GM21737 (cell line): ENCODE measurements at regions not wholly inside any gene's neighbourhood (a gene's known extent, or its start where the extent isn't known, plus 50 kb on each side); places are given as distances from the start of the nearest gene placed in this dataset.

ENCODE experiments used
- ATAC-seq: cut with Tn5 transposase; IDR thresholded peaks from one replicate; pipeline ENCODE4 v1.9.1; 2021; ENCODE audit warnings: mild to moderate bottlenecking, moderate library complexity; ENCODE audit not compliant: unreplicated experiment

GRCh38 chr7:22627136-22627535 lies 99.9 kb upstream of the IL6 start:
- no peak for ATAC-seq

GRCh38 chr7:22625251-22625650 lies 101.7 kb upstream of the IL6 start:
- ATAC-seq: no peak

DNA sequence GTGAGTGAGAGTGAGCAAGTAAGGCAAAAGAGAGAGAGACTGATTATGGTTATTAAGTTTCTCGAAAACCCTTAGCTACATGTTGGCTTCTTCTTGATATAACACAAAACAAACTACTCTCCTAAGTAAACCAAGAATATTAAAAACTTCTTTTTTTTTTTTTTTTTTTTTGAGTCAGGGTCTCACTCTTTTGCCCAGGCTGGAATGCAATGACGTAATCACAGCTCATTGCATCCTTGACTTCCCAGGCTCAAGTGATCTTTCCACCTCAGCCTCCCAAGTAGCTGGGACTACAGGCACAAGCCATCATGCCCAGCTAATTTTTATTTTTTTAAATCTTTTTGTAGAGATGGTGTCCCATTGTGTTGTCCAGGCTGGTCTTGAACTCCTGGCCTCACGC lies 102.2 kb upstream of the IL6 start:
- no peak for ATAC-seq

GRCh38 chr7:22622116-22622785 lies 104.7 kb upstream of the IL6 start:
- ATAC-seq: no peak

GRCh38 chr7:22618528-22618927 lies 108.5 kb upstream of the IL6 start:
- ATAC-seq: no peak

DNA sequence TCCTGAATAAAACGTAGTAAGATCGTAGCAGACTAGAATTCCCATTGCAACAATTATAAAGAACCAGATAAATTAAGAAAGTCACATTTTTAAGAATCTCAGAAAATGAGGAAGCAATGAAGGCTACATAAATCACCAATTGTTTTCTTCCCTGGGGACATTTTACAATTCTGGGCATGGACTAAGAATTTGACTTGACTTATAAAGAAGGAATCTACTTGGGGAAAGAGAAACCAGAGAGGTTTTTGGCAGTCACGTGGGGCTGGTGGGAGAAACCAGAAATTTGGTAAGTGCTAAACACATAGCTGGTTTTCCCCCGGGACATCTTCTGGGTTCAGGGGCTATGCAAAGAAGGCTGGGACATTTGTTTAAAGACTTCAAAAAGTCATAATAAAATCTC lies 109.8 kb upstream of the IL6 start:
- ATAC-seq: no peak

DNA sequence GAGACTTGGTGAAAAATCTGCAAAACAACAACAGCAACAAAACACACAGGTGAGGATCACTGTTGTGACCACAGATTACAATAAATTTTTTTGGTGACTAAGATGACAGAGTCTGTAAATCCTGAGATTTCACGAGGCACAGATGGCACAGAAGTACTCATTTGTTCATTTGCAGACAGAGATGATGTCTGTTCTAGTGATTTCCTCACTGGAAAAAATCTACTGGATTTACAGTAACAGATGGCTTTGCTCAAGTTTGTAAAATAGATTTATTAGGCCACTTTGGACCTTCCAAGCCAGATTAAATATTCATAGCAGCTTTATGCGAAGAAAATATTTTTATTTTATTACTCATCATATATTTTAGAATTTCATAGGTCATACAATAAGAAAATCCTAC lies 113.5 kb upstream of the IL6 start:
- no peak for ATAC-seq

DNA sequence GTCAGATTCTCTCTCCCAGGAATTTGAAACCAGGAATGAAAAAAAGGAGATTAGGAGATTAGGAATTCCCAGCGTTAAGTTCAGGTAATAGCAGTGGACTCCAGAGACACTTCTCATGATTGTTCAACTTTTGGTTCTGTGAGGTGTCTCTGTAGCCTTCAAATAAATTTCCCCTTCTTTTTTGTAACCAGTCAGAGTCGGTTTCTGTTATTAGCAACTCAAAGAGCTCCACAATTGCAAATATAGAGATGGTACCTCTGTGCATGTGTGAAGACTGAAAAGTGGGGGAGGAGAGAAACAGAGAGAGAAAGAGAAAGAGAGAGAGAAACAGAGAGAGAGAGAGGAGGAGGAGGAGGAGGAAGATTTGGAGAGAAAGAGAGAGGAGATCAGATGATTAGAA lies 112.8 kb upstream of the STEAP1B start:
- no peak for ATAC-seq

GRCh38 chr7:22611758-22612079 lies 111.7 kb upstream of the STEAP1B start:
- ATAC-seq: no peak

- no peak for ATAC-seq
These were observed 111.2 kb upstream of the STEAP1B start for GRCh38 chr7:22610951-22611757.

- ATAC-seq: no peak
These were observed 110.3 kb upstream of the STEAP1B start for GRCh38 chr7:22610263-22610662.

DNA sequence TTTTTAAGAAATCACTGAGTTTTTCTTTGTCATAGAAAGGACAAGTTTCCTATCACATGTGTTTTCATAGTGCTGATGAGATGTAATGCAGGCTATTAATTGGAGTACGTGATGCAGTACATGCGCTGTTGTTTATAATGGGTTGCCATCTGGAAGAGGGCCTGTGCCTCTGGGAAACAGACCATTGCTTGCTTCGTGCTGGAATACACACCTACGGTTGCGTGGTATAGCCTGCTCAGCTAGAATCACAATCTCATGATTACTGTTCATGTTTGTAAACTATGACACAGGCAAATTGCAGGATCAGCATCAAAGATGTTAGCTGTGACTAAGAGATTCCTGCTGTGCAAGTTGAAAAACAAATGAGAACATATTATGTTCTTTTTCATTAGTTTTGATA lies 107.2 kb upstream of the STEAP1B start:
- ATAC-seq: no peak

DNA sequence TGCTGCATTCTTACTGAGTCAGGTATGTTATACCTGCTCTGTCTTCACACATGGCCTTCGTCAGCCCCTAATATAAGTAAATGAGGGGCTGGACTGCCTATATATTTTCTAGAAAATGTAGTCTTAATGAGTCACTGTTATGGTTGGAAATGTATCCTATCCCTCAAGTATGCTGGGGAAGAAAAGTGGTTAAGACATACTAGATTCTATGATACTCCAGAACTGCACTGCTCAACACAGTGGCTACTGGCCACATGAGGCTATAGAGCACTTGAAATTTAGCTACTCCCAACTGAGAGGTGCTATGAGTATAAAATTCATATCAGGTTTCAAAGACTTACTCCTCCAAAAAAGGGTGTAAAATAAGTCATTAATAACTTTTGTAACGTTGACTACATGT lies 104.3 kb upstream of the STEAP1B start:
- ATAC-seq: no peak

GRCh38 chr7:22601812-22602565 lies 102.0 kb upstream of the STEAP1B start:
- ATAC-seq: no peak

GRCh38 chr7:22601408-22601807 lies 101.4 kb upstream of the STEAP1B start:
- no peak for ATAC-seq

DNA sequence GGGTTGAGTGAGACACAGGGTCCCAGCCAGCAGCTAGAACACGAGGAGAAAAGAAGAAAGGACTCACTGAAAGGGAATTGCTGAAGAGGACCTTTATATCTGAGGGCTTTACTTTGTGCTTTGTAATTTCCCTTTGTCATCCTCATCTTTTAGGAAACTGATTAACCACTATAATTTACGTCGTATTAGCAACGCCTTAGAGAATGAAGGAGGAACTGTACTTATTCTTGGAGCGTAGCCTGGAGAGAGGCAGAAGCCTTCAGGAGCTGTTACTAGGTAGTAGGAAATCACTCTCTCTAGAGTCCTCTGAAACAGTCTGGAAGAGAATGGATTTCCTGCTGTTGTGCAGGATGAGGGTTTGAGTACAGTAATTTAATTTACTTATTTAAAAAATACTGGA lies 101.0 kb upstream of the STEAP1B start:
- ATAC-seq: no peak

GRCh38 chr7:22598318-22598920 lies 98.4 kb upstream of the STEAP1B start:
- ATAC-seq: no peak

DNA sequence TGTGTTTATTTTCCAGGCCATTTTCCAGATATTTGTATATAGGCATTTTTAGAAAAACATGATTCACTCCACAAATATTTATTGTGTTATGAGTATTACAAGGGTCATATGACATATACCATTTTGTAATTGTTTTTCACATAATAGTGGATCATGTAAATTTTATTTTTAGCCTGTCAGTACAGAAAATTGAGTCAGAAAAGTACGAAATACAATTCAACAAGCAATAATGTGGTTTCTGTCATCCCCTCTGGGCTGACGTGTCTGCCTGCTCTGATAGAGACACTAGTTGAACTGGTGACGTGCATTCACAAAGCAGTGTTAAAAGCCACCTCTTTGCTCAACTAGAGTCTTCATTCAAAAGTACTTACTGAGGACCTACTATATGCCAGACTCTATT lies 97.9 kb upstream of the STEAP1B start:
- no peak for ATAC-seq

DNA sequence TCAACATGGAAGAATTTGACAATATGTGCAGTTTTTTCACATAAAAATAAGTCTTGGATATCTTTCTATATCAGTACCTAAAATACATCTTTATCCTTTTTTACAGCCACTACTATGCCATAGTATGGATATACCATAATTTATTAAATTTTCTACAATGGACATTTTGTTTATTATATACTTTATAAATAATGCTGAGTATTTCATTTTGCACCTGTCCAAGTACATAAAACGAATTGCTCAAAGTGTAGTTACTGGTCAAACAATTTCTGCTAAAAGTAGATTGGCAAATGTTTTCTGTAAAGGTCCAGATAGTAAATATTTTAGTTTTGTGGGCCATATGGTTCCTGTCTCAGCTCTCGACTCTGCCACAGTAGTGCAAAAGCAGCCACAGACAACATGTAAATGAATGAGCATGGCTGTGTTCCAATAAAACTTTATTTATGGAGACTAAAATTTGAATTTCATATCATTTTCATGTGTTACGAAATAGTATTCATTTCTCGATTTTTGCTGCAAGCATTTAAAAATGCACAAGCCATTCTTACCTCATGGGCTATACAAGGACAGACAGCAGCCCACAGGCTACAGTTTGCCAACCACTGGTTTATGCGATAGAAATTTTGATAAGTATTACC lies 96.9 kb upstream of the STEAP1B start:
- no peak for ATAC-seq

DNA sequence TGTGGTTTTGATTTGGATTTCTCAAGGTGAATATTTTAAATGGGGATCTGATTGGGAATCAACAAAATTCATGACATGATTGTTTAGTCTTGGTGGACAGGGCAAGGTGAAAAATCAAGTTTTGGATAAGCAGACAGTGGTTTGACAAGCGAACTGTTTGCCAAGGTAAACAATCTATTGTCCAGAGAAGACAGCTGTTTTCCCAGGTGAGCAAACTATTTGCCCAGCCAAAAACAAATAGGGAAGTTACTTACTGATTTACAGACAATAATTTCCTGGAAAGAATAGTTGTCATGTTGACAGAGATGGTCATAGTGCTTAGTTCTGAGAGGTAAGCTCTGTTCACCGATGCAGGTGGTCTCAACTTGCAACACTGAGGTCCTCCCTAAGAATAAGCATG lies 94.0 kb upstream of the STEAP1B start:
- ATAC-seq: no peak

- ATAC-seq: no peak
These were observed 91.3 kb upstream of the STEAP1B start for GRCh38 chr7:22591271-22591670.
